ENCODE measurements at regions not wholly inside any gene's neighbourhood (a gene's known extent, or its start where the extent isn't known, plus 50 kb on each side); places are given as distances from the start of the nearest gene placed in this dataset.

- no peak for DNase-seq (ENCODE audit: low read depth)
- H3K4me3 ChIP-seq (ENCODE audit: low read length) = no peak overlapping the region
- TF ChIP-seq CTCF (conservative IDR thresholded peaks at IDR 0.05; ENCODE audit: low read depth, low read length) = no peak
Measured at GRCh38 chr7:131869986-131870385, 313.6 kb upstream of the PODXL start.

GRCh38 chr7:131869169-131869844 lies 312.9 kb upstream of the PODXL start:
- no peak for DNase-seq (ENCODE audit: low read depth)
- H3K4me3 ChIP-seq (ENCODE audit: low read length) = no peak overlapping the region
- no peak for TF ChIP-seq CTCF (conservative IDR thresholded peaks at IDR 0.05; ENCODE audit: low read depth, low read length)

- H3K4me3 ChIP-seq (ENCODE audit: low read length) = no peak overlapping the region
- no peak for TF ChIP-seq CTCF (conservative IDR thresholded peaks at IDR 0.05; ENCODE audit: low read depth, low read length)
- DNase-seq (ENCODE audit: low read depth) = no peak
Measured at GRCh38 chr7:131867461-131867860, 311.0 kb upstream of the PODXL start.

- DNase-seq (ENCODE audit: low read depth) = no peak
- H3K4me3 ChIP-seq (ENCODE audit: low read length) = no peak overlapping the region
- no peak for TF ChIP-seq CTCF (conservative IDR thresholded peaks at IDR 0.05; ENCODE audit: low read depth, low read length)
Measured at GRCh38 chr7:131865911-131866310, 309.5 kb upstream of the PODXL start.

- TF ChIP-seq CTCF (conservative IDR thresholded peaks at IDR 0.05; ENCODE audit: low read depth, low read length) = no peak
- no peak overlapping the region for H3K4me3 ChIP-seq (ENCODE audit: low read length)
- no peak for DNase-seq (ENCODE audit: low read depth)
Measured at GRCh38 chr7:131861620-131862346, 305.4 kb upstream of the PODXL start.

- peak; percentile 99 for TF ChIP-seq CTCF (conservative IDR thresholded peaks at IDR 0.05; ENCODE audit: low read depth, low read length)
- no peak overlapping the region for H3K4me3 ChIP-seq (ENCODE audit: low read length)
- peak; percentile 16 for DNase-seq (ENCODE audit: low read depth)
Measured at GRCh38 chr7:131859147-131859821, 302.9 kb upstream of the PODXL start.

All from retinal pigment epithelial cell (primary cell).